HepG2 (cell line): ENCODE measurements at regions not wholly inside any gene's neighbourhood (a gene's known extent, or its start where the extent isn't known, plus 50 kb on each side); places are given as distances from the start of the nearest gene placed in this dataset.

ENCODE experiments used
- ATAC-seq: fragments of 200-7000 bp; cut with Tn5 transposase; 3 replicates; pipeline ENCODE4 v1.9.1; 2020; ENCODE audit warnings: mild to moderate bottlenecking, moderate library complexity
- BruUV-seq: library from RNA; stranded (reverse); fragments of 400-500 nt; replicated peaks from 2 replicates; lab custom pipeline; 2021; lab: Mats Ljungman, UMichigan
- CTCF ChIA-PET: fragments of 300-600 bp; formaldehyde crosslinking; extraction: SDS; loops from one replicate; lab custom pipeline; 2021; ENCODE audit warnings: low total read pairs, inconsistent platforms, low intra/inter-chr PET ratio; lab: Yijun Ruan, JAX
- POLR2A ChIA-PET: fragments of 350-600 bp; sonication (Branson Sonifier 250); formaldehyde crosslinking; loops from one replicate; lab custom pipeline; 2020; ENCODE audit warnings: antibody characterized with exemption, inconsistent platforms; lab: Yijun Ruan, JAX
- DNase-seq: peaks from one replicate; pipeline ENCODE4 v3.0.0-alpha.2; 2015; ENCODE audit warnings: low spot score
- FAIRE-seq: peaks from 3 replicates; lab custom pipeline; 2011; peaks lifted over from hg19 to GRCh38; lab: Jason Lieb, UNC
- H2AFZ ChIP-seq: one replicate; pipeline ENCODE4 v1.6.1; 2011; ENCODE audit warnings: low read length, inconsistent platforms
- H3K27ac ChIP-seq: fragments of 300-600 bp; 3 replicates; pipeline ENCODE4 v1.8.0; 2011; ENCODE audit warnings: mixed run types, mild to moderate bottlenecking, mixed read lengths, low read length, inconsistent platforms; ENCODE audit not compliant: insufficient read depth; ENCODE audit errors: extremely low read length
- H3K27me3 ChIP-seq, 2 experiments: fragments of 200-600 bp in 1 of 2; 2 replicates in 1 of 2; 3 replicates in 1 of 2; pipeline versions ENCODE4 v1.6.0 to v1.8.0; 2011; ENCODE audit warnings: low read length in 2 of 2, mild to moderate bottlenecking in 2 of 2, moderate library complexity in 2 of 2, inconsistent platforms in 1 of 2; ENCODE audit not compliant: insufficient read depth in 2 of 2, control insufficient read depth in 1 of 2
- H3K36me3 ChIP-seq, 2 experiments: fragments of 200-600 bp in 1 of 2; replicated peaks in 1 of 2; 2 replicates in 1 of 2; 3 replicates in 1 of 2; pipeline versions ENCODE4 v1.5.1 to v1.8.0; 2011; ENCODE audit warnings: low read length in 2 of 2, inconsistent platforms in 1 of 2; ENCODE audit not compliant: insufficient read depth in 2 of 2, control insufficient read depth in 1 of 2
- H3K4me1 ChIP-seq: 2 replicates; pipeline ENCODE4 v1.5.1; 2012; ENCODE audit warnings: low read length, inconsistent platforms; ENCODE audit not compliant: insufficient read depth
- H3K4me2 ChIP-seq: 2 replicates; pipeline ENCODE4 v1.6.0; 2011; ENCODE audit warnings: low read depth, low read length, inconsistent platforms
- H3K4me3 ChIP-seq, 3 experiments: fragments of 200-600 bp in 1 of 3; sonication (generic), shearing (Covaris generic) in 1 of 3; replicated peaks in 1 of 3; 2 replicates each; pipeline ENCODE4 v1.5.1; 2011 to 2016; ENCODE audit warnings: low read length in 3 of 3, inconsistent platforms in 2 of 3, low read depth in 2 of 3, mild to moderate bottlenecking in 2 of 3, control low read depth in 1 of 3, mixed read lengths in 1 of 3; ENCODE audit not compliant: insufficient read depth in 1 of 3
- H3K79me2 ChIP-seq: one replicate; pipeline ENCODE4 v1.6.1; 2011; ENCODE audit warnings: low read length, inconsistent platforms; ENCODE audit not compliant: insufficient read depth
- H3K9ac ChIP-seq: 2 replicates; pipeline ENCODE4 v1.6.0; 2011; ENCODE audit warnings: mild to moderate bottlenecking, low read depth, low read length, inconsistent platforms; ENCODE audit not compliant: insufficient read depth
- H3K9me3 ChIP-seq: 2 replicates; pipeline ENCODE4 v1.5.1; 2012; ENCODE audit warnings: mild to moderate bottlenecking, low read length
- H4K20me1 ChIP-seq: 2 replicates; pipeline ENCODE4 v1.6.0; 2011; ENCODE audit warnings: inconsistent platforms, mild to moderate bottlenecking, low read length, moderate library complexity; ENCODE audit not compliant: insufficient read depth
- HBP1 ChIP-seq: IDR thresholded peaks from 2 replicates; pipeline ENCODE4 v1.6.1; 2016; ENCODE audit warnings: low read depth, control low read depth
- HNF1B ChIP-seq: sonication (generic); formaldehyde crosslinking; IDR thresholded peaks from 2 replicates; pipeline ENCODE4 v1.5.1; 2020; ENCODE audit warnings: mild to moderate bottlenecking, moderate library complexity, missing genetic modification reagents
- TARDBP ChIP-seq: sonication (generic); formaldehyde crosslinking; IDR thresholded peaks from 2 replicates; pipeline ENCODE4 v1.8.0; 2022; ENCODE audit warnings: mild to moderate bottlenecking, missing genetic modification reagents
- TFE3 ChIP-seq: IDR thresholded peaks from 2 replicates; pipeline ENCODE4 v1.6.1; 2016
- THAP9 ChIP-seq: sonication (generic); formaldehyde crosslinking; IDR thresholded peaks from 2 replicates; pipeline ENCODE4; 2020; ENCODE audit warnings: missing genetic modification reagents, mild to moderate bottlenecking, borderline replicate concordance
- ZBTB34 ChIP-seq: sonication (generic); formaldehyde crosslinking; IDR thresholded peaks from 2 replicates; pipeline ENCODE4 v1.8.0; 2022; ENCODE audit warnings: mild to moderate bottlenecking, missing genetic modification reagents
- ZBTB43 ChIP-seq: sonication (generic); formaldehyde crosslinking; conservative IDR thresholded peaks from 2 replicates; pipeline ENCODE4 v1.4.0; 2020; ENCODE audit warnings: missing genetic modification reagents
- ZNF749 ChIP-seq: sonication (generic); formaldehyde crosslinking; IDR thresholded peaks from 2 replicates; pipeline ENCODE4 v1.8.0; 2022; ENCODE audit warnings: mild to moderate bottlenecking, missing genetic modification reagents, moderate library complexity, borderline replicate concordance
- WGBS: methylation state at CpG from one replicate; pipeline ENCODE4 v1.1.6; 2017; ENCODE audit warnings: low lambda C conversion rate; 5-methylcytosine and 5-hydroxymethylcytosine counted together
- in situ Hi-C: cut with HindIII; loops from 2 replicates; pipeline ENCODE4 v1.10.0; 2017; ENCODE audit warnings: low pct_unique_long_range_greater_than_20kb; ENCODE audit not compliant: extremely low pct_ligation_motif_present
- intact Hi-C: fragments of 100-400 bp; cut with micrococcal nuclease; formaldehyde crosslinking; loops from one replicate; pipeline ENCODE4 v1.10.0; 2022; ENCODE audit not compliant: unreplicated experiment

GRCh38 chr10:78566284-78567111, 502.3 kb upstream of the ZMIZ1 start (continued):
- TF ChIP-seq THAP9 (no peak), HBP1 (CRISPR knock-in tag) (no peak), TARDBP (CRISPR knock-in tag) (no peak), ZNF749 (no peak)
- TF ChIP-seq, all 625 proteins: peak for 2

GRCh38 chr10:78567680-78568455, 500.9 kb upstream of the ZMIZ1 start:
- Histone ChIP-seq H3K36me3 (no peaks in the 10 kb centered on the region), H3K27me3 (peaks cover 4 to 37% of the 10 kb centered on the region in 2 experiments; a peak in 4 of 5 replicates), H4K20me1 (no peaks in the 10 kb centered on the region), H3K4me1 (peaks cover 32% of the 10 kb centered on the region), H3K4me2 (peak overlapping the region; percentile 53), H3K9me3 (no peaks in the 10 kb centered on the region), H3K4me3 (peak overlapping the region in 1 of 3 experiments; percentile 36; a peak in 1 of 6 replicates), H3K27ac (no peak overlapping the region), H3K9ac (no peak overlapping the region), H3K79me2 (no peaks in the 10 kb centered on the region), H2AFZ (peak overlapping the region; percentile 38)
- in situ Hi-C loops (no loop called here), intact Hi-C loops (no loop called here)
- FAIRE-seq (peak; percentile 26), DNase-seq (peak; percentile 35), ATAC-seq (no peak)
- 31% methylated on average over 9 of the region's 10 CpGs for WGBS
- POLR2A ChIA-PET: interaction anchor here (1.2 kb wide), 1 partner anchor 110 kb away, joined by 3 read pairs; no protein-coding TSS in a partner anchor
- BruUV-seq: no TSS peak
- CTCF ChIA-PET: no interaction called here
- TF ChIP-seq ZBTB34 (CRISPR knock-in tag): no peak
- 0 out of 2 replicates have a peak, but pooled peaks have one; percentile 25 for TF ChIP-seq TFE3 (CRISPR knock-in tag)
- TF ChIP-seq ZBTB43 (CRISPR knock-in tag): peak; percentile 85
- 0 out of 2 replicates have a peak, but pooled peaks have one; percentile 17 for TF ChIP-seq HNF1B (CRISPR knock-in tag)
